ENCODE measurements at regions not wholly inside any gene's neighbourhood (a gene's known extent, or its start where the extent isn't known, plus 50 kb on each side); places are given as distances from the start of the nearest gene placed in this dataset.
"Not testable (repeated sequence)": the region's sequence is repeated elsewhere in the genome, so short reads cannot be mapped to it uniquely, and the experiment has no call there.

- TF ChIP-seq, protein P1, sequence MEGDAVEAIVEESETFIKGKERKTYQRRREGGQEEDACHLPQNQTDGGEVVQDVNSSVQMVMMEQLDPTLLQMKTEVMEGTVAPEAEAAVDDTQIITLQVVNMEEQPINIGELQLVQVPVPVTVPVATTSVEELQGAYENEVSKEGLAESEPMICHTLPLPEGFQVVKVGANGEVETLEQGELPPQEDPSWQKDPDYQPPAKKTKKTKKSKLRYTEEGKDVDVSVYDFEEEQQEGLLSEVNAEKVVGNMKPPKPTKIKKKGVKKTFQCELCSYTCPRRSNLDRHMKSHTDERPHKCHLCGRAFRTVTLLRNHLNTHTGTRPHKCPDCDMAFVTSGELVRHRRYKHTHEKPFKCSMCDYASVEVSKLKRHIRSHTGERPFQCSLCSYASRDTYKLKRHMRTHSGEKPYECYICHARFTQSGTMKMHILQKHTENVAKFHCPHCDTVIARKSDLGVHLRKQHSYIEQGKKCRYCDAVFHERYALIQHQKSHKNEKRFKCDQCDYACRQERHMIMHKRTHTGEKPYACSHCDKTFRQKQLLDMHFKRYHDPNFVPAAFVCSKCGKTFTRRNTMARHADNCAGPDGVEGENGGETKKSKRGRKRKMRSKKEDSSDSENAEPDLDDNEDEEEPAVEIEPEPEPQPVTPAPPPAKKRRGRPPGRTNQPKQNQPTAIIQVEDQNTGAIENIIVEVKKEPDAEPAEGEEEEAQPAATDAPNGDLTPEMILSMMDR (IDR thresholded peaks at IDR 0.05; ENCODE audit: unreplicated experiment) = no peak
- DNase-seq (ENCODE audit: unreplicated experiment) = no peak
- H3K27ac Mint-ChIP-seq (ENCODE audit: low read depth, unreplicated experiment) = no peak overlapping the region
- peaks cover 6% of the 10 kb centered on the region for H3K4me1 Mint-ChIP-seq (ENCODE audit: insufficient read depth, unreplicated experiment)
- POLR2A ChIA-PET = no interaction called here
- H3K9me3 Mint-ChIP-seq (ENCODE audit: unreplicated experiment) = no peaks in the 10 kb centered on the region
- no peaks in the 10 kb centered on the region for H3K36me3 Mint-ChIP-seq (ENCODE audit: insufficient read depth, unreplicated experiment)
- BruUV-seq (replicated peaks) = no TSS peak
- H3K27me3 Mint-ChIP-seq (ENCODE audit: insufficient read depth, unreplicated experiment) = no peaks in the 10 kb centered on the region
- no peak overlapping the region for H3K4me3 Mint-ChIP-seq (ENCODE audit: unreplicated experiment)
- intact Hi-C loops (cut with micrococcal nuclease) = no loop called here
- CTCF ChIA-PET = interaction anchor here (0.7 kb wide), 1 partner anchor 836 kb away, joined by 4 read pairs; no protein-coding TSS in a partner anchor
Observed at GRCh38 chr3:177647876-177648275, 450.6 kb upstream of the TBL1XR1 start.

- H3K27me3 Mint-ChIP-seq (ENCODE audit: insufficient read depth, unreplicated experiment) = no peaks in the 10 kb centered on the region
- H3K36me3 Mint-ChIP-seq (ENCODE audit: insufficient read depth, unreplicated experiment) = no peaks in the 10 kb centered on the region
- ChIA-PET POLR2A (no interaction called here), CTCF (no interaction called here)
- H3K27ac Mint-ChIP-seq (ENCODE audit: low read depth, unreplicated experiment) = no peak overlapping the region
- no TSS peak for BruUV-seq (replicated peaks)
- H3K9me3 Mint-ChIP-seq (ENCODE audit: unreplicated experiment) = no peaks in the 10 kb centered on the region
- TF ChIP-seq, protein P1 (IDR thresholded peaks at IDR 0.05; ENCODE audit: unreplicated experiment) = no peak
- H3K4me1 Mint-ChIP-seq (ENCODE audit: insufficient read depth, unreplicated experiment) = peaks cover 15% of the 10 kb centered on the region
- intact Hi-C loops (cut with micrococcal nuclease) = no loop called here
- no peak for DNase-seq (ENCODE audit: unreplicated experiment)
- H3K4me3 Mint-ChIP-seq (ENCODE audit: unreplicated experiment) = no peak overlapping the region
Observed at GRCh38 chr3:177652556-177653291, 455.4 kb upstream of the TBL1XR1 start.

DNA sequence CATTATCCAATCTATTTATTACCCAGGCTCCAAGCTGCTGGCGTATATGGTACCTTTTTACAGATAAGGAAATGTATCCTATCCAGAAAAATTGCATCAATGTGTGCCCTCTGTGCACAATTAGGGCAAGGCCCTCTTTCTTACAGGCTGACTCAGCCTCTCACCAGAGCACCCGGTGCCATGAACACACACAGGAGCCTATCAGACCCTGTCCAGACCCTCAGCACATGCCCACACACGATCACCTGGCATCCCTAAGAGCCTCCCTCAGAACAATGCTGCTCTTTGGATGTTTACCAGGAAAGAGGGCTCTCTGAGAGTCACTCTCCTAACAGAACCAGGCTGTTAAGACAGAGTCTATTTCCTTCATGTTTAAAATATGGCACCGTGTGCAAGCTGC lies 460.0 kb upstream of the TBL1XR1 start:
- ChIA-PET POLR2A (interaction anchor here (0.7 kb wide), 1 partner anchor 598 kb away, joined by 3 read pairs; no protein-coding TSS in a partner anchor), CTCF (interaction anchor here (0.7 to 1.0 kb wide), 2 partner anchors 8 to 15 kb away, joined by 3 to 4 read pairs; no protein-coding TSS in a partner anchor)
- Mint-ChIP-seq H3K4me1 (ENCODE audit: insufficient read depth, unreplicated experiment) (peaks cover 10% of the 10 kb centered on the region), H3K4me3 (ENCODE audit: unreplicated experiment) (no peak overlapping the region), H3K36me3 (ENCODE audit: insufficient read depth, unreplicated experiment) (no peaks in the 10 kb centered on the region), H3K27ac (ENCODE audit: low read depth, unreplicated experiment) (peak overlapping the region; percentile 43), H3K27me3 (ENCODE audit: insufficient read depth, unreplicated experiment) (no peaks in the 10 kb centered on the region), H3K9me3 (ENCODE audit: unreplicated experiment) (no peaks in the 10 kb centered on the region)
- TF ChIP-seq, protein P1 (IDR thresholded peaks at IDR 0.05; ENCODE audit: unreplicated experiment) = no peak
- intact Hi-C loops (cut with micrococcal nuclease) = no loop called here
- BruUV-seq (replicated peaks) = no TSS peak
- DNase-seq (ENCODE audit: unreplicated experiment) = peak; percentile 45

GRCh38 chr3:177658354-177658753 lies 461.1 kb upstream of the TBL1XR1 start:
- POLR2A ChIA-PET = no interaction called here
- Mint-ChIP-seq H3K4me3 (ENCODE audit: unreplicated experiment) (no peak overlapping the region), H3K36me3 (ENCODE audit: insufficient read depth, unreplicated experiment) (no peaks in the 10 kb centered on the region), H3K27me3 (ENCODE audit: insufficient read depth, unreplicated experiment) (no peaks in the 10 kb centered on the region), H3K4me1 (ENCODE audit: insufficient read depth, unreplicated experiment) (peaks cover 10% of the 10 kb centered on the region), H3K27ac (ENCODE audit: low read depth, unreplicated experiment) (no peak overlapping the region), H3K9me3 (ENCODE audit: unreplicated experiment) (peaks cover under 1% of the 10 kb centered on the region)
- CTCF ChIA-PET = interaction anchor here (0.7 to 1.0 kb wide), 2 partner anchors 16 to 462 kb away, joined by 4 read pairs; no protein-coding TSS in a partner anchor
- TF ChIP-seq, protein P1 (IDR thresholded peaks at IDR 0.05; ENCODE audit: unreplicated experiment) = no peak
- intact Hi-C loops (cut with micrococcal nuclease) = no loop called here
- no peak for DNase-seq (ENCODE audit: unreplicated experiment)
- no TSS peak for BruUV-seq (replicated peaks)

- H3K27me3 Mint-ChIP-seq (ENCODE audit: insufficient read depth, unreplicated experiment); H3K27ac Mint-ChIP-seq (ENCODE audit: low read depth, unreplicated experiment); POLR2A ChIA-PET; H3K4me3 Mint-ChIP-seq (ENCODE audit: unreplicated experiment); H3K36me3 Mint-ChIP-seq (ENCODE audit: insufficient read depth, unreplicated experiment); intact Hi-C loops (cut with micrococcal nuclease); BruUV-seq (replicated peaks); CTCF ChIA-PET; DNase-seq (ENCODE audit: unreplicated experiment): not testable (repeated sequence)
- Mint-ChIP-seq H3K9me3 (ENCODE audit: unreplicated experiment) (peaks cover 14% of the 10 kb centered on the region), H3K4me1 (ENCODE audit: insufficient read depth, unreplicated experiment) (peaks cover 17% of the 10 kb centered on the region)
Observed at GRCh38 chr3:177664380-177665103, 467.3 kb upstream of the TBL1XR1 start.
